Large intestine (tissue), 3 donors: ENCODE measurements at regions not wholly inside any gene's neighbourhood (a gene's known extent, or its start where the extent isn't known, plus 50 kb on each side); places are given as distances from the start of the nearest gene placed in this dataset.
"Not testable (repeated sequence)": the region's sequence is repeated elsewhere in the genome, so short reads cannot be mapped to it uniquely, and the experiment has no call there.

Experiments
- DNase-seq, 2 donors: peaks; one replicate each; pipeline versions ENCODE4 v3.0.0 to v3.0.0-alpha.2; 2013
- H3K27ac ChIP-seq: one replicate; pipeline ENCODE4 v1.5.1; 2013; ENCODE audit warnings: low read length
- H3K27me3 ChIP-seq: 2 replicates; pipeline ENCODE4 v1.6.1; 2013; ENCODE audit warnings: low read length; ENCODE audit not compliant: control insufficient read depth, insufficient read depth
- H3K36me3 ChIP-seq: 2 replicates; pipeline ENCODE4 v1.6.1; 2013; ENCODE audit warnings: low read length; ENCODE audit not compliant: control insufficient read depth, insufficient read depth
- H3K4me1 ChIP-seq: one replicate; pipeline ENCODE4 v1.6.1; 2013; ENCODE audit warnings: low read length; ENCODE audit not compliant: control insufficient read depth, insufficient read depth
- H3K4me3 ChIP-seq: one replicate; pipeline ENCODE4 v1.5.1; 2013; ENCODE audit warnings: low read length
- H3K9me3 ChIP-seq: one replicate; pipeline ENCODE4 v1.6.1; 2013; ENCODE audit warnings: mild to moderate bottlenecking, low read depth, low read length, moderate library complexity; ENCODE audit not compliant: control insufficient read depth
- WGBS: methylation state at CpG from one replicate; pipeline ENCODE4 v1.1.5; 2013; ENCODE audit warnings: low lambda C conversion rate; ENCODE audit not compliant: insufficient coverage; 5-methylcytosine and 5-hydroxymethylcytosine counted together

GRCh38 chr10:36736311-36736710 lies 389.1 kb upstream of the ANKRD30A start:
- Histone ChIP-seq H3K27me3 (no peaks in the 10 kb centered on the region), H3K27ac (no peak overlapping the region), H3K36me3 (no peaks in the 10 kb centered on the region), H3K9me3 (peaks cover 13% of the 10 kb centered on the region), H3K4me3 (no peak overlapping the region), H3K4me1 (no peaks in the 10 kb centered on the region)
- DNase-seq = no peak
- WGBS = no CpG with 5 or more reads among the region's 1 CpG

GRCh38 chr10:36734590-36734989 lies 390.8 kb upstream of the ANKRD30A start:
- H3K4me3 ChIP-seq, DNase-seq, H3K27ac ChIP-seq, H3K36me3 ChIP-seq, H3K4me1 ChIP-seq, H3K27me3 ChIP-seq: not testable (repeated sequence)
- H3K9me3 ChIP-seq = peaks cover 14% of the 10 kb centered on the region
- no CpG with 5 or more reads among the region's 21 CpGs for WGBS

GRCh38 chr10:36730316-36730715 lies 395.1 kb upstream of the ANKRD30A start:
- Histone ChIP-seq H3K27me3 (no peaks in the 10 kb centered on the region), H3K4me1 (no peaks in the 10 kb centered on the region), H3K27ac (no peak overlapping the region), H3K36me3 (no peaks in the 10 kb centered on the region), H3K9me3 (peaks cover 12% of the 10 kb centered on the region), H3K4me3 (no peak overlapping the region)
- no peak for DNase-seq
- WGBS = 100% methylated on average over 1 of the region's 6 CpGs

GRCh38 chr10:36728626-36729025 lies 396.8 kb upstream of the ANKRD30A start:
- DNase-seq = no peak
- no peaks in the 10 kb centered on the region for H3K36me3 ChIP-seq
- peaks cover 6% of the 10 kb centered on the region for H3K9me3 ChIP-seq
- WGBS = no CpG with 5 or more reads among the region's 2 CpGs
- H3K4me3 ChIP-seq = no peak overlapping the region
- H3K27ac ChIP-seq = no peak overlapping the region
- no peaks in the 10 kb centered on the region for H3K27me3 ChIP-seq
- no peaks in the 10 kb centered on the region for H3K4me1 ChIP-seq

GRCh38 chr10:36725581-36726520 lies 399.5 kb upstream of the ANKRD30A start:
- no peak for DNase-seq
- H3K36me3 ChIP-seq = no peaks in the 10 kb centered on the region
- H3K4me3 ChIP-seq = no peak overlapping the region
- no peaks in the 10 kb centered on the region for H3K27me3 ChIP-seq
- H3K27ac ChIP-seq = no peak overlapping the region
- WGBS = 83% methylated on average over 3 of the region's 6 CpGs
- H3K9me3 ChIP-seq = no peaks in the 10 kb centered on the region
- no peaks in the 10 kb centered on the region for H3K4me1 ChIP-seq

- no peak overlapping the region for H3K4me3 ChIP-seq
- no peaks in the 10 kb centered on the region for H3K36me3 ChIP-seq
- DNase-seq = no peak
- no CpG with 5 or more reads among the region's 9 CpGs for WGBS
- H3K9me3 ChIP-seq = no peaks in the 10 kb centered on the region
- H3K4me1 ChIP-seq = no peaks in the 10 kb centered on the region
- H3K27me3 ChIP-seq = no peaks in the 10 kb centered on the region
- H3K27ac ChIP-seq = no peak overlapping the region
These were observed 402.6 kb upstream of the ANKRD30A start for GRCh38 chr10:36722777-36723176.

- Histone ChIP-seq H3K4me1 (no peaks in the 10 kb centered on the region), H3K9me3 (no peaks in the 10 kb centered on the region), H3K27ac (no peak overlapping the region), H3K27me3 (no peaks in the 10 kb centered on the region), H3K36me3 (no peaks in the 10 kb centered on the region), H3K4me3 (no peak overlapping the region)
- DNase-seq = no peak
- WGBS = no CpG with 5 or more reads among the region's 2 CpGs
These were observed 403.5 kb upstream of the ANKRD30A start for GRCh38 chr10:36721871-36722270.

- no peak overlapping the region for H3K27ac ChIP-seq
- no peaks in the 10 kb centered on the region for H3K27me3 ChIP-seq
- 67% methylated on average over 1 of the region's 1 CpG for WGBS
- H3K4me1 ChIP-seq = no peaks in the 10 kb centered on the region
- no peaks in the 10 kb centered on the region for H3K9me3 ChIP-seq
- no peaks in the 10 kb centered on the region for H3K36me3 ChIP-seq
- no peak for DNase-seq
- no peak overlapping the region for H3K4me3 ChIP-seq
These were observed 404.5 kb upstream of the ANKRD30A start for GRCh38 chr10:36720895-36721294.

- Histone ChIP-seq H3K4me1 (no peaks in the 10 kb centered on the region), H3K27ac (no peak overlapping the region), H3K36me3 (no peaks in the 10 kb centered on the region), H3K27me3 (no peaks in the 10 kb centered on the region), H3K9me3 (no peaks in the 10 kb centered on the region), H3K4me3 (no peak overlapping the region)
- DNase-seq = no peak
- WGBS = 100% methylated on average over 1 of the region's 2 CpGs
These were observed 408.3 kb upstream of the ANKRD30A start for GRCh38 chr10:36717118-36717517.

GRCh38 chr10:36716291-36716690 lies 409.1 kb upstream of the ANKRD30A start:
- Histone ChIP-seq H3K36me3 (no peaks in the 10 kb centered on the region), H3K9me3 (no peaks in the 10 kb centered on the region), H3K27me3 (no peaks in the 10 kb centered on the region), H3K4me1 (no peaks in the 10 kb centered on the region), H3K4me3 (no peak overlapping the region), H3K27ac (no peak overlapping the region)
- 100% methylated on average over 1 of the region's 2 CpGs for WGBS
- DNase-seq = no peak

GRCh38 chr10:36712695-36713094 lies 412.7 kb upstream of the ANKRD30A start:
- DNase-seq = no peak
- Histone ChIP-seq H3K4me3 (no peak overlapping the region), H3K27ac (no peak overlapping the region), H3K27me3 (no peaks in the 10 kb centered on the region), H3K4me1 (no peaks in the 10 kb centered on the region), H3K9me3 (no peaks in the 10 kb centered on the region), H3K36me3 (no peaks in the 10 kb centered on the region)
